ENCODE measurements at regions not wholly inside any gene's neighbourhood (a gene's known extent, or its start where the extent isn't known, plus 50 kb on each side); places are given as distances from the start of the nearest gene placed in this dataset.

DNA sequence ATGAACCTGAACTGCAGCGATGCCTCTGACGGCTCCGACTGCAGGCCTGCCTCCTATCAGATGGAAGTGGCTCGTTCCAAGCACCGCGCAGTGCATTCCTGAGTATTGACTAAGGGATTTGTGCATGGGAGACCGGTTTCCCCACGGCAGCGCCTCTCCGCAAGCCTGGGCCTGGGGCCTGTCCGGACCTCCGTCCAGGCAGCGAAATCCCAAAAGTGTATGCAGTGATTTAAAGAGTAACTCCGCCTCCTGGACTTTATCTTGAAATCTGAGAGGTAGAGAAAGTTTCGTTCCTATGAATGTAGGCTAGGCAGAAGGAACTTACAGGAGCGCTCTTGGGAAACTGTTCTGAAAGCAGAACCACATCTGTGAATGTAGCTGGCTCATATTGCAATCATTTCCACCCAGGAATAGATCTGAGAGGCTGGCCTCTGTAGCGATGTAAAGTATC is 106.2 kb upstream of the CELF2 start:
- TF ChIP-seq, protein P1, sequence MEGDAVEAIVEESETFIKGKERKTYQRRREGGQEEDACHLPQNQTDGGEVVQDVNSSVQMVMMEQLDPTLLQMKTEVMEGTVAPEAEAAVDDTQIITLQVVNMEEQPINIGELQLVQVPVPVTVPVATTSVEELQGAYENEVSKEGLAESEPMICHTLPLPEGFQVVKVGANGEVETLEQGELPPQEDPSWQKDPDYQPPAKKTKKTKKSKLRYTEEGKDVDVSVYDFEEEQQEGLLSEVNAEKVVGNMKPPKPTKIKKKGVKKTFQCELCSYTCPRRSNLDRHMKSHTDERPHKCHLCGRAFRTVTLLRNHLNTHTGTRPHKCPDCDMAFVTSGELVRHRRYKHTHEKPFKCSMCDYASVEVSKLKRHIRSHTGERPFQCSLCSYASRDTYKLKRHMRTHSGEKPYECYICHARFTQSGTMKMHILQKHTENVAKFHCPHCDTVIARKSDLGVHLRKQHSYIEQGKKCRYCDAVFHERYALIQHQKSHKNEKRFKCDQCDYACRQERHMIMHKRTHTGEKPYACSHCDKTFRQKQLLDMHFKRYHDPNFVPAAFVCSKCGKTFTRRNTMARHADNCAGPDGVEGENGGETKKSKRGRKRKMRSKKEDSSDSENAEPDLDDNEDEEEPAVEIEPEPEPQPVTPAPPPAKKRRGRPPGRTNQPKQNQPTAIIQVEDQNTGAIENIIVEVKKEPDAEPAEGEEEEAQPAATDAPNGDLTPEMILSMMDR (IDR thresholded peaks at IDR 0.05; ENCODE audit: poor library complexity), result no peak
- TF ChIP-seq EZH2 (IDR thresholded peaks at IDR 0.05; ENCODE audit: borderline replicate concordance), result no peak
- TF ChIP-seq EZH2phosphoT487 (IDR thresholded peaks at IDR 0.05; ENCODE audit: low read depth, severe bottlenecking, unreplicated experiment), result no peak
